Gastroesophageal sphincter (tissue), 4 donors: ENCODE measurements at regions not wholly inside any gene's neighbourhood (a gene's known extent, or its start where the extent isn't known, plus 50 kb on each side); places are given as distances from the start of the nearest gene placed in this dataset.

ENCODE experiments used
- ATAC-seq: fragments of 150-250 bp; one replicate; pipeline ENCODE4 v1.9.1; 2016; ENCODE audit warnings: mild to moderate bottlenecking, moderate library complexity
- H3K27ac ChIP-seq, 4 donors: fragments of 200-600 bp; sonication (generic) in 3 of 4; 1 replicate in 3 of 4; 2 replicates in 1 of 4; pipeline ENCODE4 v1.5.1; 2016 to 2019
- H3K27me3 ChIP-seq: fragments of 200-600 bp; sonication (generic); one replicate; pipeline ENCODE4 v1.5.1; 2019
- H3K36me3 ChIP-seq, 2 donors: fragments of 200-600 bp; sonication (generic); one replicate each; pipeline ENCODE4 v1.5.1; 2019; ENCODE audit warnings: control low read depth in 1 of 2
- H3K4me1 ChIP-seq, 3 donors: fragments of 200-600 bp; sonication (generic); 1 replicate in 2 of 3; 2 replicates in 1 of 3; pipeline ENCODE4 v1.5.1; 2016 to 2019; ENCODE audit warnings: control low read depth in 2 of 3
- H3K4me3 ChIP-seq, 2 donors: fragments of 200-600 bp; sonication (generic); one replicate each; pipeline ENCODE4 v1.5.1; 2019; ENCODE audit warnings: mild to moderate bottlenecking in 1 of 2, moderate library complexity in 1 of 2
- H3K9me3 ChIP-seq, 3 donors: fragments of 200-600 bp; sonication (generic); one replicate each; pipeline ENCODE4 v1.5.1; 2017 to 2019; ENCODE audit warnings: control low read depth in 2 of 3
- EP300 ChIP-seq: sonication (generic); formaldehyde crosslinking; IDR thresholded peaks from one replicate; pipeline ENCODE4 v1.6.1; 2017; ENCODE audit warnings: antibody characterized with exemption, mild to moderate bottlenecking
- POLR2A ChIP-seq, 2 donors: fragments of 450-650 bp; IDR thresholded peaks; one replicate each; pipeline ENCODE4 v1.6.1; 2017; ENCODE audit warnings: antibody characterized with exemption in 2 of 2, mild to moderate bottlenecking in 2 of 2, moderate library complexity in 1 of 2
- POLR2AphosphoS5 ChIP-seq: sonication (generic); formaldehyde crosslinking; IDR thresholded peaks from one replicate; pipeline ENCODE4 v1.6.1; 2017; ENCODE audit warnings: antibody characterized with exemption
- WGBS, 2 donors: methylation state at CpG; one replicate each; pipeline ENCODE4 v1.1.5; 2018; ENCODE audit warnings: low coverage in 1 of 2; 5-methylcytosine and 5-hydroxymethylcytosine counted together
- TF ChIP-seq, protein P1 (sequence below), 4 experiments: fragments of 200-600 bp in 2 of 4; fragments of 450-650 bp in 2 of 4; sonication (generic) in 1 of 4; IDR thresholded peaks; one replicate each; pipeline ENCODE4 v1.5.1; 2017 to 2019; ENCODE audit warnings: antibody characterized with exemption in 4 of 4, mild to moderate bottlenecking in 2 of 4, moderate library complexity in 2 of 4

DNA sequence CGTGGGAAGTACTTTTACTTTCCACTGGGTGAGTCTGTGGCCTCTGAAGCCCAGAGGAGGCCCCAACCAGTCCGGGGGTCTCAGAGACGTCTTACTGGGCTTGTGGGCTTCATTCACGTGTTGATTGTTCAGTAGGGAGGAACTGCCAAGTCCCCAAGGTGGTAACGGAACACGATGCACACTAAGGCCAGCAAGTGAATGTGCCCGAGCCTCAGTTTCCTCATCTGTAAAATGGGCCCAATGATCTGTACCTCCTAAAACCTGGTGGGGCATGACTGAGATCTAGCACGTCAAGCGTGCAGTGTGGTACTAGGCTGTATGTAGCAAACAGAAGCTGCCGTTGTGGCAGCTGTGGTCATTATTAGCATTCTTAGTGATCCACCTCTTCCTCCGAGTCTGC is 499.1 kb downstream of the MN1 start:
- Histone ChIP-seq H3K4me1 (no peaks in the 10 kb centered on the region), H3K9me3 (no peaks in the 10 kb centered on the region), H3K4me3 (no peak overlapping the region), H3K27me3 (peaks cover 44% of the 10 kb centered on the region), H3K36me3 (no peaks in the 10 kb centered on the region), H3K27ac (no peak overlapping the region)
- TF ChIP-seq POLR2AphosphoS5: no peak
- TF ChIP-seq, protein P1, sequence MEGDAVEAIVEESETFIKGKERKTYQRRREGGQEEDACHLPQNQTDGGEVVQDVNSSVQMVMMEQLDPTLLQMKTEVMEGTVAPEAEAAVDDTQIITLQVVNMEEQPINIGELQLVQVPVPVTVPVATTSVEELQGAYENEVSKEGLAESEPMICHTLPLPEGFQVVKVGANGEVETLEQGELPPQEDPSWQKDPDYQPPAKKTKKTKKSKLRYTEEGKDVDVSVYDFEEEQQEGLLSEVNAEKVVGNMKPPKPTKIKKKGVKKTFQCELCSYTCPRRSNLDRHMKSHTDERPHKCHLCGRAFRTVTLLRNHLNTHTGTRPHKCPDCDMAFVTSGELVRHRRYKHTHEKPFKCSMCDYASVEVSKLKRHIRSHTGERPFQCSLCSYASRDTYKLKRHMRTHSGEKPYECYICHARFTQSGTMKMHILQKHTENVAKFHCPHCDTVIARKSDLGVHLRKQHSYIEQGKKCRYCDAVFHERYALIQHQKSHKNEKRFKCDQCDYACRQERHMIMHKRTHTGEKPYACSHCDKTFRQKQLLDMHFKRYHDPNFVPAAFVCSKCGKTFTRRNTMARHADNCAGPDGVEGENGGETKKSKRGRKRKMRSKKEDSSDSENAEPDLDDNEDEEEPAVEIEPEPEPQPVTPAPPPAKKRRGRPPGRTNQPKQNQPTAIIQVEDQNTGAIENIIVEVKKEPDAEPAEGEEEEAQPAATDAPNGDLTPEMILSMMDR (IDR thresholded peaks at IDR 0.05): no peak
- no peak for TF ChIP-seq POLR2A (IDR thresholded peaks at IDR 0.05)
- no peak for TF ChIP-seq EP300
- no peak for ATAC-seq
- WGBS, 2 donors: 81% methylated on average over 4 of the region's 11 CpGs; no CpG with 5 or more reads in 1 of the 2 donors

DNA sequence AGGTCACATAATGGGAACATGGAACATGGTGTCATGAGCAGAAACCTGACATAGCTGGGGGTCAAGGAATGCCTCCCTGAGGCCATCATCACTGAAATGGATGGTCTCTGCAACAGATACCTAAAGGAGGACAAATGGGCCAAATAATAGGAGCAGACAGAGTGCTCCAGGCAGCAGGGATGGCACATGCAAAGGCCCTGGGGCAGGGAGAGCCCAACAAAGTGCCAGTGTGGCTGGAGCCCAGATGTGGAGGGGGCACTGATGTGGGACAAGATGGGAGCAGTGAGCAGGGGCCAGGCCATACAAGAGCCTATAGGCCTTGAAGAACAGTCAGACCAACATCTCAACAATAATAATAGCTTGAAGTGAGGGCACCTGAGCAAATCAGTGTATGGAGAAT is 497.8 kb downstream of the MN1 start:
- Histone ChIP-seq H3K4me3 (no peak overlapping the region), H3K36me3 (no peaks in the 10 kb centered on the region), H3K27ac (no peak overlapping the region), H3K27me3 (peaks cover 35% of the 10 kb centered on the region), H3K9me3 (peaks cover 0 to 5% (median 0%) of the 10 kb centered on the region in 3 donors), H3K4me1 (no peaks in the 10 kb centered on the region)
- TF ChIP-seq, protein P1 (IDR thresholded peaks at IDR 0.05): no peak
- TF ChIP-seq POLR2A (IDR thresholded peaks at IDR 0.05) (no peak), POLR2AphosphoS5 (no peak), EP300 (no peak)
- ATAC-seq: no peak

DNA sequence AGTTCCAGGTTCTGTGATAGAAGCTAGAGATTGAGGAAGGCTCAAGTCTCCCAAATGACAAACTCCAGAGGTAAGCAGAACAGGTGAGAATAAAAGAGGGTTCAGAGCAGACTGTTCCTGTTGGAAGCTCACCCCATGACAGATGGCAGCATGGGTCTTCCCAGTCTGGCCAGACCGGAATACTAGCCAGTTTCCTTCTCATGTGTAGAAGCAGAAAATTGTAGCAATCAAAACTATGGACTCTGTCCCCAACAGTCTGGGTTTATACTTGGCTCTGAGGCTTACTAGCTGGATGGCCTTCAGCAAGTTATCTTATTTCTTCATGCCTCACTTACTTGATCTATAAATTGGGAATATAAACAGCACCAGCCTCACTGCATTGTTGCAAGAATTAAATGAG is 494.8 kb downstream of the MN1 start:
- peaks cover 9% of the 10 kb centered on the region for H3K27me3 ChIP-seq
- no peaks in the 10 kb centered on the region for H3K36me3 ChIP-seq
- H3K4me3 ChIP-seq: no peak overlapping the region
- H3K27ac ChIP-seq: no peak overlapping the region
- H3K9me3 ChIP-seq: peaks cover 0 to 5% (median 0%) of the 10 kb centered on the region in 3 donors
- TF ChIP-seq, protein P1 (IDR thresholded peaks at IDR 0.05): no peak
- 93% methylated on average over 1 of the region's 1 CpG; no CpG with 5 or more reads in 1 of the 2 donors for WGBS, 2 donors
- no peak for ATAC-seq
- H3K4me1 ChIP-seq: peaks cover 0 to 8% (median 0%) of the 10 kb centered on the region in 3 donors

DNA sequence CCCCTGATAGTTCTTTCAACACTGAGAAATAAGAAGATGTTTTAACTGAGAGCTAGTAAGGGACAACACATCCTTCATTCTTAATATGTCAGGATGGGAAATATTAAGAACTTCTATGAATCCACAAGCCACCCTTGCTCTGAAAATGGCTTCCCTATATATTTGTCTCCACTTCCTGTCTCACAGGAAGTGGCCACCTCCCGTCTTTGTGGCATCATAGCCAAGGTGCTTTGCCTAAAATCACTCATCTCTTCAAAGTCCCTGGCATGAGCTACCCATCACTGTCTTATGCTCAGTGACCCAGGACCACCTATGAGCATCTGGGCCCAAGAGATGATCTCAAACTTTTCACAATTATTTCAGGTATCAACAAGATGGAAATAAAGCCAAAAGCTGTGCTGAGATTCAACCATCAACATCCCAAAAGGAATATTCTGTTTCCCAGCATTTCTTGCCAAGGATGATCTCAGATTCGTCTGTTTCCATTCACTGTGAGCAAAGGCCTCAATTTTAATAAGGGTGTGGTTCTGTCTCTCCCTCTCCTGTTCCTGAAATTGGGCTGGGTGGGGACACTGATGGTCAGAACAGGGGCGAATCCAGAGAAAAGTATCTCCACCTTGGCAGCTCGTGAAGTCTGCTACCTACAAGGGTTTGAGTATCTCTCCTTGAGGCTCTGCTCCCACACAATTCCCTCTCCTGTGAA is 493.9 kb downstream of the MN1 start:
- no peak for ATAC-seq
- WGBS, 2 donors: 50 to 69% methylated on average over 3 to 4 of the region's 4 CpGs
- Histone ChIP-seq H3K9me3 (peaks cover 0 to 5% (median 0%) of the 10 kb centered on the region in 3 donors), H3K27ac (peak overlapping the region in 2 of 4 donors; percentile 1 to 35), H3K27me3 (peaks cover 1% of the 10 kb centered on the region), H3K4me3 (no peak overlapping the region), H3K4me1 (peaks cover 0 to 17% (median 0%) of the 10 kb centered on the region in 3 donors), H3K36me3 (no peaks in the 10 kb centered on the region)
- TF ChIP-seq EP300: no peak
- no peak for TF ChIP-seq POLR2A (IDR thresholded peaks at IDR 0.05)
- TF ChIP-seq, protein P1 (IDR thresholded peaks at IDR 0.05): no peak
- no peak for TF ChIP-seq POLR2AphosphoS5

DNA sequence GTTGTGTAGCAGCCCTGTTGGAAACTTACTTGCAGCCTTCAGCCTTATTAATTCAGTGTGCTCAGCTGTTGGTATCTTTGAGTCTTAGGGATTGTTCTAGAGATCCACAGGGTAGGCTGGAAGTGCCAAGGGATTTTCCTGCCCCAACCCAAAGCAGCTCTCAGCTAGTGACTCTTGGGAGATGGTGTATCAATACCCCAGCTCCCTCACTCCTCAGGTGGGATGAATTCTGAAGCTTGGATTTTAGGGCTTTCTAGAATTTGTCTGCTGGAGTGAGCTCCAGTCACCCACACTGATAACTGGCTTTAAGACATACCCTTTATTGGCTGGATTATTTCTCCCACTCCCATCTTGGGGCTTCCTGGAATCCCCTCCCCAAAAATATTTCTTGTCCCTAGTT is 493.0 kb downstream of the MN1 start:
- H3K4me1 ChIP-seq: peaks cover 0 to 26% (median 0%) of the 10 kb centered on the region in 3 donors
- no peak for ATAC-seq
- H3K27ac ChIP-seq: peak overlapping the region in 1 of 4 donors; percentile 35
- no peaks in the 10 kb centered on the region for H3K27me3 ChIP-seq
- TF ChIP-seq POLR2A (IDR thresholded peaks at IDR 0.05) (no peak), POLR2AphosphoS5 (no peak), EP300 (no peak)
- TF ChIP-seq, protein P1 (IDR thresholded peaks at IDR 0.05): no peak
- peaks cover 0 to 5% (median 0%) of the 10 kb centered on the region in 3 donors for H3K9me3 ChIP-seq
- no peak overlapping the region for H3K4me3 ChIP-seq
- H3K36me3 ChIP-seq: no peaks in the 10 kb centered on the region
